Stomach (tissue), 8 donors: ENCODE measurements at regions not wholly inside any gene's neighbourhood (a gene's known extent, or its start where the extent isn't known, plus 50 kb on each side); places are given as distances from the start of the nearest gene placed in this dataset.

Experiments used
- DNase-seq, 2 donors: peaks; one replicate each; pipeline versions ENCODE4 v3.0.0 to v3.0.0-alpha.2; 2013 to 2019
- H3K27ac ChIP-seq, 5 donors: fragments of 200-600 bp in 4 of 5; sonication (generic) in 4 of 5; one replicate each; pipeline ENCODE4 v1.5.1; 2013 to 2019; ENCODE audit warnings: mild to moderate bottlenecking in 1 of 5, moderate library complexity in 1 of 5
- H3K27me3 ChIP-seq, 3 donors: fragments of 200-600 bp; sonication (generic); one replicate each; pipeline ENCODE4 v1.5.1; 2017 to 2019; ENCODE audit warnings: mixed run types in 1 of 3
- H3K36me3 ChIP-seq, 4 donors: fragments of 200-600 bp; sonication (generic); 1 replicate in 3 of 4; 2 replicates in 1 of 4; pipeline ENCODE4 v1.5.1; 2016 to 2019
- H3K4me1 ChIP-seq, 4 donors: fragments of 200-600 bp; sonication (generic); one replicate each; pipeline ENCODE4 v1.5.1; 2016 to 2019
- H3K4me3 ChIP-seq, 4 donors: fragments of 200-600 bp; sonication (generic) in 3 of 4; one replicate each; pipeline ENCODE4 v1.5.1; 2016 to 2019; ENCODE audit warnings: mild to moderate bottlenecking in 1 of 4
- H3K9me3 ChIP-seq, 4 donors: fragments of 200-600 bp; sonication (generic); one replicate each; pipeline ENCODE4 v1.5.1; 2016 to 2019
- EP300 ChIP-seq: sonication (generic); formaldehyde crosslinking; IDR thresholded peaks from one replicate; pipeline ENCODE4 v1.6.1; 2017; ENCODE audit warnings: antibody characterized with exemption
- POLR2A ChIP-seq, 4 donors: fragments of 450-650 bp; IDR thresholded peaks; one replicate each; pipeline ENCODE4 v1.6.1; 2016; ENCODE audit warnings: antibody characterized with exemption in 4 of 4, control low read depth in 2 of 4, mild to moderate bottlenecking in 1 of 4, moderate library complexity in 1 of 4
- POLR2AphosphoS5 ChIP-seq, 3 donors: sonication (generic); formaldehyde crosslinking; IDR thresholded peaks; one replicate each; pipeline ENCODE4 v1.6.1; 2016; ENCODE audit warnings: antibody characterized with exemption in 3 of 3
- WGBS, 5 donors: extraction: QIAGEN DNeasy Blood & Tissue Kit in 3 of 5; methylation state at CpG; one replicate each; pipeline versions ENCODE4 v1.1.5 to v1.1.7; 2013 to 2018; 5-methylcytosine and 5-hydroxymethylcytosine counted together
- intact Hi-C: fragments of 100-400 bp; cut with DNase I; formaldehyde crosslinking; loops from one replicate; pipeline ENCODE4 v1.15.1; 2023; ENCODE audit warnings: low total_unique reads
- TF ChIP-seq, protein P1 (sequence below), 7 experiments: fragments of 450-650 bp in 4 of 7; fragments of 200-600 bp in 3 of 7; sonication (generic) in 3 of 7; IDR thresholded peaks; one replicate each; pipeline ENCODE4 v1.5.1; 2016 to 2019; ENCODE audit warnings: antibody characterized with exemption in 7 of 7, control low read depth in 2 of 7, mild to moderate bottlenecking in 1 of 7
- donor health status: healthy with polysubstance abuse.
- donor health status: Bipolar disorder and iron deficiency.
- donor health status: healthy.

- H3K4me1 ChIP-seq = peaks cover 0 to 8% (median 0%) of the 10 kb centered on the region in 4 donors
- no peak overlapping the region for H3K27ac ChIP-seq
- no peaks in the 10 kb centered on the region for H3K36me3 ChIP-seq
- H3K9me3 ChIP-seq = no peaks in the 10 kb centered on the region
- WGBS, 5 donors = 66 to 81% (median 70%) methylated on average over 3 of the region's 3 CpGs
- no peaks in the 10 kb centered on the region for H3K27me3 ChIP-seq
- DNase-seq = no peak
- H3K4me3 ChIP-seq = no peak overlapping the region
- intact Hi-C loops = no loop called here
- TF ChIP-seq POLR2AphosphoS5 (IDR thresholded peaks at IDR 0.05) = no peak
These were observed 1896.0 kb upstream of the PIK3C3 start for GRCh38 chr18:40058811-40059570.

DNA sequence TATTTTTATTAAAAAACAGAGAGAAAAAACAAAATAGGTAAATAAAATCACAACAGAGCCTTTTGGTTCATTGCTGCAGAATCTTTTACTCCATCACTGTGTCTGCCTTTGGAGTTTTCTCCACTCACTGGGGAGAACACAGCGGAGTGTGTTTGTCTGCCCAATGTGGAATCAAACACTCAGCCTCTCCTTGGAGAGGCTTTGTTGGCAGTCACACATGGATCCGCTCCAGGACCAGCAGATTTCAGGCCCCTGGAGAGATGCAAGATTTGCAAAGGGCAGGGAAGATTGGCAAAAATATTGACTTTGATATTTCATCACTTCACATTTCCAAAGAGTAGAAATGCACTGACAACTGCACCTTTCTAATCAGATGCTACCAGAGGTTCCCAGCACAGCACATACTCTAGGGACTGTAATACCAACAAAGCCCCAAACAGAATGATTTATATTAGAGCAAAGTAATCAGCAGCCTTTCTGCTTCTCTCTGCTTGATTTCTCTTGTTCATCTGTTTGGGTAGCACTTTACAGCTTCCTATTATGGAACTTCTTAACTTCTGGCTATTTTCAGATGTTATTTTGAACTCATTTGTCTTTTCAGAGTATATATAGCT, 1898.8 kb upstream of the PIK3C3 start:
- Histone ChIP-seq H3K27me3 (no peaks in the 10 kb centered on the region), H3K4me1 (peaks cover 0 to 8% (median 0%) of the 10 kb centered on the region in 4 donors), H3K27ac (no peak overlapping the region), H3K36me3 (no peaks in the 10 kb centered on the region), H3K4me3 (no peak overlapping the region), H3K9me3 (no peaks in the 10 kb centered on the region)
- peak in 1 of 2 donors; percentile 13 for DNase-seq
- 67 to 80% (median 72%) methylated on average over 2 of the region's 2 CpGs for WGBS, 5 donors
- TF ChIP-seq POLR2AphosphoS5 (IDR thresholded peaks at IDR 0.05) = no peak
- TF ChIP-seq, protein P1, sequence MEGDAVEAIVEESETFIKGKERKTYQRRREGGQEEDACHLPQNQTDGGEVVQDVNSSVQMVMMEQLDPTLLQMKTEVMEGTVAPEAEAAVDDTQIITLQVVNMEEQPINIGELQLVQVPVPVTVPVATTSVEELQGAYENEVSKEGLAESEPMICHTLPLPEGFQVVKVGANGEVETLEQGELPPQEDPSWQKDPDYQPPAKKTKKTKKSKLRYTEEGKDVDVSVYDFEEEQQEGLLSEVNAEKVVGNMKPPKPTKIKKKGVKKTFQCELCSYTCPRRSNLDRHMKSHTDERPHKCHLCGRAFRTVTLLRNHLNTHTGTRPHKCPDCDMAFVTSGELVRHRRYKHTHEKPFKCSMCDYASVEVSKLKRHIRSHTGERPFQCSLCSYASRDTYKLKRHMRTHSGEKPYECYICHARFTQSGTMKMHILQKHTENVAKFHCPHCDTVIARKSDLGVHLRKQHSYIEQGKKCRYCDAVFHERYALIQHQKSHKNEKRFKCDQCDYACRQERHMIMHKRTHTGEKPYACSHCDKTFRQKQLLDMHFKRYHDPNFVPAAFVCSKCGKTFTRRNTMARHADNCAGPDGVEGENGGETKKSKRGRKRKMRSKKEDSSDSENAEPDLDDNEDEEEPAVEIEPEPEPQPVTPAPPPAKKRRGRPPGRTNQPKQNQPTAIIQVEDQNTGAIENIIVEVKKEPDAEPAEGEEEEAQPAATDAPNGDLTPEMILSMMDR (IDR thresholded peaks at IDR 0.05) = no peak
- TF ChIP-seq POLR2A (IDR thresholded peaks at IDR 0.05) = no peak
- intact Hi-C loops = no loop called here

- 82 to 93% (median 84%) methylated on average over 5 of the region's 5 CpGs for WGBS, 5 donors
- intact Hi-C loops = no loop called here
- DNase-seq = no peak
- Histone ChIP-seq H3K9me3 (no peaks in the 10 kb centered on the region), H3K27me3 (no peaks in the 10 kb centered on the region), H3K36me3 (no peaks in the 10 kb centered on the region), H3K4me1 (peaks cover 0 to 8% (median 0%) of the 10 kb centered on the region in 4 donors), H3K27ac (no peak overlapping the region), H3K4me3 (no peak overlapping the region)
- TF ChIP-seq EP300 (no peak), POLR2AphosphoS5 (IDR thresholded peaks at IDR 0.05) (no peak), POLR2A (IDR thresholded peaks at IDR 0.05) (no peak)
- TF ChIP-seq, protein P1 (IDR thresholded peaks at IDR 0.05) = no peak
These were observed 1899.8 kb upstream of the PIK3C3 start for GRCh38 chr18:40055262-40055661.

DNA sequence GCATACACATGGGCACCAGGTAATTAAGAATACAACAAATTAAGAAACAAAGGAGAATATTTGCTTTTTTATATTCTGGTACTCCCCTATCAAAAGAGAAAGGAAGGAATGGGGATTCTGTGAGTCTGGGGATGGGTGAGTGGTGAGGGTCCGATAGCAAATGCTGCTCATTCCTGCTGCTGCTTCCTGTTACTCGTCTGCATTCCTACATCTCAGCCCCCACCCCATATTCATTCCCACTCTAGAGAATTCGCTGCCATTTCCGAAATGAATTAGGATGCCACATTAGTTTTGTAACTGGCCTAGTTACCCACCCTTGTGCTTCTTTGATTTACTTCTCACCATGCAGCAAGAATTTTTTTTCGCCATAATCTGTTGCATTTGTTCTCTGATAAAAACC, 1905.3 kb upstream of the PIK3C3 start:
- Histone ChIP-seq H3K4me1 (no peaks in the 10 kb centered on the region), H3K27me3 (no peaks in the 10 kb centered on the region), H3K9me3 (no peaks in the 10 kb centered on the region), H3K27ac (no peak overlapping the region), H3K4me3 (no peak overlapping the region), H3K36me3 (no peaks in the 10 kb centered on the region)
- no peak for TF ChIP-seq EP300
- WGBS, 5 donors = 65 to 73% (median 67%) methylated on average over 5 of the region's 5 CpGs
- no peak for DNase-seq
- intact Hi-C loops = no loop called here

- TF ChIP-seq, protein P1 (IDR thresholded peaks at IDR 0.05) = no peak
- TF ChIP-seq POLR2A (IDR thresholded peaks at IDR 0.05) = no peak
- no peak for TF ChIP-seq POLR2AphosphoS5 (IDR thresholded peaks at IDR 0.05)
- TF ChIP-seq EP300 = no peak
- intact Hi-C loops = no loop called here
- Histone ChIP-seq H3K9me3 (no peaks in the 10 kb centered on the region), H3K4me3 (no peak overlapping the region), H3K4me1 (no peaks in the 10 kb centered on the region), H3K36me3 (no peaks in the 10 kb centered on the region), H3K27ac (no peak overlapping the region), H3K27me3 (no peaks in the 10 kb centered on the region)
- DNase-seq = peak in 1 of 2 donors; percentile 5
- WGBS, 5 donors = 74 to 83% (median 82%) methylated on average over 17 of the region's 17 CpGs
These were observed 1906.0 kb upstream of the PIK3C3 start for GRCh38 chr18:40048886-40049650.
